D341Med (cell line): ENCODE measurements at regions not wholly inside any gene's neighbourhood (a gene's known extent, or its start where the extent isn't known, plus 50 kb on each side); places are given as distances from the start of the nearest gene placed in this dataset.
"Not testable (repeated sequence)": the region's sequence is repeated elsewhere in the genome, so short reads cannot be mapped to it uniquely, and the experiment has no call there.

ENCODE experiments used
- DNase-seq: peaks from one replicate; pipeline ENCODE4 v3.0.0; 2012; ENCODE audit warnings: low spot score

- DNase-seq = not testable (repeated sequence)
These were observed 92.6 kb upstream of the GPR39 start for GRCh38 chr2:132324005-132324404.

- not testable (repeated sequence) for DNase-seq
These were observed 84.1 kb upstream of the GPR39 start for GRCh38 chr2:132332345-132333033.

GRCh38 chr2:132337135-132337534 lies 79.5 kb upstream of the GPR39 start:
- not testable (repeated sequence) for DNase-seq

GRCh38 chr2:132337844-132338243 lies 78.8 kb upstream of the GPR39 start:
- DNase-seq = not testable (repeated sequence)

- DNase-seq = not testable (repeated sequence)
These were observed 69.4 kb upstream of the GPR39 start for GRCh38 chr2:132347041-132347780.

GRCh38 chr2:132349092-132349687 lies 67.4 kb upstream of the GPR39 start:
- not testable (repeated sequence) for DNase-seq

GRCh38 chr2:132351668-132352067 lies 64.9 kb upstream of the GPR39 start:
- not testable (repeated sequence) for DNase-seq

GRCh38 chr2:132352481-132353001 lies 64.1 kb upstream of the GPR39 start:
- DNase-seq = peak; percentile 73

GRCh38 chr2:132353380-132353779 lies 63.2 kb upstream of the GPR39 start:
- peak; percentile 35 for DNase-seq

GRCh38 chr2:132360964-132361363 lies 55.6 kb upstream of the GPR39 start:
- DNase-seq = not testable (repeated sequence)

GRCh38 chr2:132361498-132361897 lies 55.1 kb upstream of the GPR39 start:
- not testable (repeated sequence) for DNase-seq

GRCh38 chr2:132363352-132363751 lies 53.3 kb upstream of the GPR39 start:
- DNase-seq = not testable (repeated sequence)

GRCh38 chr2:132365963-132366362 lies 50.6 kb upstream of the GPR39 start:
- not testable (repeated sequence) for DNase-seq

- DNase-seq = no peak
These were observed 50.0 kb upstream of the GPR39 start for GRCh38 chr2:132366421-132367180.
